HPDE6-E6E7 (cell line): ENCODE measurements at regions not wholly inside any gene's neighbourhood (a gene's known extent, or its start where the extent isn't known, plus 50 kb on each side); places are given as distances from the start of the nearest gene placed in this dataset.
"Not testable (repeated sequence)": the region's sequence is repeated elsewhere in the genome, so short reads cannot be mapped to it uniquely, and the experiment has no call there.

ENCODE experiments used
- DNase-seq: peaks from one replicate; pipeline ENCODE4 v3.0.0; 2011; ENCODE audit warnings: missing footprints; ENCODE audit errors: extremely low spot score

- peak; percentile 52 for DNase-seq
These were observed 408.3 kb downstream of the NUP35 start for GRCh38 chr2:183532514-183532913.

DNA sequence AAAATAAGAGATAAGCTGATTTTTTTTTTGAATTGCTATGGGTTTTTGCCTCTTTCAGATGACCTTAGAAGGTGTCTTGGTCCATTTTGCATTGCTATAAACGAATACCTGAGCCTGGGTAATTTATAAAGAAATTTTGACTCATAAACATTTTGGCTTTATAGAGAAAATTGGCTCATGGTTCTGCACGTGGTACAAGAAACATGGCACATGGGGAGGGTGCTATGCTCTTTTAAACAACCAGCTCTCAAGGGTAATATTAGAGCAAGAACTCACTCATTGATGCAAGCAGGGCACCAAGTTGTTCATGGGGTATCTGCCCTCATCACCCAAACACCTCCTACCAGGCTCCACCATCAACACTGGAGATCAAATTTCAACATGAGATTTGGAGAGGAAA is 408.8 kb downstream of the NUP35 start:
- DNase-seq, result no peak

GRCh38 chr2:183536290-183536689 is 412.0 kb downstream of the NUP35 start:
- no peak for DNase-seq

GRCh38 chr2:183536714-183537113 is 412.5 kb downstream of the NUP35 start:
- DNase-seq, result no peak

GRCh38 chr2:183541766-183542165 is 417.5 kb downstream of the NUP35 start:
- peak; percentile 7 for DNase-seq

GRCh38 chr2:183542606-183543005 is 418.4 kb downstream of the NUP35 start:
- DNase-seq, result no peak

DNA sequence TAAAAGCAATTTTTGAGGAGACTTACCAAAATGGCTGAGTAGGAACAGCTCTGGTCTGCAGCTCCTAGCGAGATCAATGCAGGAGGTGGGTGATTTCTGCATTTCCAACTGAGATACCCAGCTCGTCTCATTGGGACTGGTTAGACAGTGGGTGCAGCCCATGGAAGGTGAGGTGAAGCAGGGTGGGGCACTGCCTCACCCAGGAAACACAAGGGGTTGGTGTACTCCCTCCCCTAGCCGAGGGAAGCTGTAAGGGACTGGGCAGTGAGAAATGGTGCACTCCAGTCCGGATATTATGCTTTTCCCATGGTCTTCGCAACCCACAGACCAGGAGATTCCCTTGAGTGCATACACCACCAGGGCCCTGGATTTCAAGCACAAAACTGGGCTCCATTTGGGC is 419.0 kb downstream of the NUP35 start:
- no peak for DNase-seq

DNA sequence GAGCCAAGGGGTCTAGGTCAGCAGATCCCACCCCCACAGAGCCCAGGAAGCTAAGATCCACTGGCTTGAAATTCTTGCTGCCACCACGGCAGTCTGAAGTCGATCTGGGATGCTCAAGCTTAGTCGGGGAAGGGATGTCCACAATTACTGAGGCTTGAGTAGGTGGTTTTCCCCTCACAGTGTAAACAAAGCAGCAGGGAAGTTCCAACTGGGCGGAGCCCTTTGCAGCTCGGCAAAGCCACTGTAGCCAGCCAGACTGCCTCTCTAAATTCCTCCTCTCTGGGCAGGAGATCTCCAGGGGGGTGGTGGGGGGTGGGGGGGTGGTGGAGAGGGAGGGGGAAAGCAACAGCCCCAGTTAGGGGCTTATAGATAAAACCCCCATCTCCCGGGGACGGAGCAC is 419.5 kb downstream of the NUP35 start:
- DNase-seq, result no peak

DNA sequence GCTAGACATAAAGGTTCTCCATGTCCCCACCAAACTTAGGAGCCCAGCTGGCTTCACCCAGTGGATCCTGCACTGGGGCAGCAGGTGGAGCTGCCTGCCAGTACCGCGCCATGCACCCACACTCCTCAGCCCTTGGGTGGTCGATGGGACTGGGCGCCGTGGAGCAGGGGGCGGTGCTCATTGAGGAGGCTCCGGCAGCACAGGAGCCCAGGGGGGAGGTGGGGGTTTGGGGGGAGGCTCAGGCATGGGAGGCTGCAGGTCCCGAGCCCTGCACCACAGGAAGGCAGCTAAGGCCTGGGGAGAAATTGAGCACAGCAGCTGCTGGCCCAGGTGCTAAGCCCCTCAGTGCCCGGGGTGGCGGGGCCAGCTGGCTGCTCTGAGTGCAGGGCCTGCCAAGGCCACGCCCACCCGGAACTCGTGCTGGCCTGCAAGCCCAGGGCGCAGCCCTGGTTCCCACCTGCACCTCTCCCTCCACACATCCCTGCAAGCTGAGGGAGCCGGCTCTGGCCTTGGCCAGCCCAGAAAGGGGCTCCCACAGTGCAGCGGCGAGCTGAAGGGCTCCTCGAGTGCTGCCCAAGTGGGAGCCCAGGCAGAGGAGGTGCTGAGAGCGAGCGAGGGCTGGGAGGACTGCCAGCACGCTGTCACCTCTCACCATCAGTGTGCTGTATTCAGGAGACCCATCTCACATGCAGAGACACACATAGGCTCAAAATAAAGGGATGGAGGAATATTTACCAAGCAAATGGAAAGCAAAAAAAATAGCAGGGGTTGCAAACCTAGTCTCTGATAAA is 422.5 kb downstream of the NUP35 start:
- DNase-seq, result not testable (repeated sequence)

- DNase-seq, result no peak
These were observed 428.5 kb downstream of the NUP35 start for GRCh38 chr2:183552716-183553115.

- DNase-seq, result no peak
These were observed 440.5 kb downstream of the NUP35 start for GRCh38 chr2:183564726-183565125.

DNA sequence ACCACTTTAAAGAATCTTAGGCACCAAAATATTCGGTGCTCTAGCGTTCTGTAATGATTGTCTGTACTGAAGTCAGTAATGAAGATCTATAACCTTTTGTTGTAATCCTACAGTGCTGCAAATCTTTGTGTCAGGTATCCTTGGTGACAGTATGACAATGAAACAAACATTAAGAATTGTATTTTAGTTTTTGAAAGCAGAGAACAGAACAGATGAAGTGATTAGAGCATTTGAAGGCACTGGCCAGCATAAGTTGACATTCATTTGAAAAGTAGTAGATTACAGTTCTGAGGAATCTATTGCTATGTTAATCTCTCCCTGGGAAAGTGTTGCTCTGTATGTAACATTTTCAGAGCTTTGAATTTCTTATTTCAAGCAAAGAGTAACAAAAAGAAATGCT is 451.2 kb downstream of the NUP35 start:
- DNase-seq, result no peak

- DNase-seq, result no peak
These were observed 455.4 kb downstream of the NUP35 start for GRCh38 chr2:183579686-183580085.

GRCh38 chr2:183592271-183592670 is 468.0 kb downstream of the NUP35 start:
- DNase-seq, result no peak

- DNase-seq, result no peak
These were observed 469.9 kb downstream of the NUP35 start for GRCh38 chr2:183594150-183594549.

DNA sequence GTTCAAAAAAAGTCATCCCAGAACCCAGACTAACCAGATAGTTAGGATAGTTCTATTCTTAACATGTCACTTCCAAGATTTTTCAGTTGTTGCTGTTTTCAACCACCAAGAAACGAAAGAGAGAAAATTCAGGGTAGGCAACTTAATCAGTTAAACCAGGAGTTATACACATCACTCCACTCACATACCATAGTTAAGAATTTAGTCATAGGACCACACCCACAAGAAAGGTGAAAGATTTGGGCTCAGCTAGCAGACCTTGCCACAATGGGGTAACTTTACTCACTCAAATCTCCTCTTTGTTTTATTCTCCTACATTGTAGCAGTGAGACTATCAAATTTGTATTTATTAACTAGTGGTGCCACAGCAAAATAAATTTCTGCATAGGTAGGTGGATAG is 473.6 kb downstream of the NUP35 start:
- DNase-seq, result no peak

GRCh38 chr2:183604065-183604464 is 479.8 kb downstream of the NUP35 start:
- no peak for DNase-seq

- DNase-seq, result no peak
These were observed 481.2 kb downstream of the NUP35 start for GRCh38 chr2:183605440-183605839.

- DNase-seq, result no peak
These were observed 481.9 kb downstream of the NUP35 start for GRCh38 chr2:183606022-183606717.

- DNase-seq, result no peak
These were observed 482.5 kb downstream of the NUP35 start for GRCh38 chr2:183606718-183607085.

DNA sequence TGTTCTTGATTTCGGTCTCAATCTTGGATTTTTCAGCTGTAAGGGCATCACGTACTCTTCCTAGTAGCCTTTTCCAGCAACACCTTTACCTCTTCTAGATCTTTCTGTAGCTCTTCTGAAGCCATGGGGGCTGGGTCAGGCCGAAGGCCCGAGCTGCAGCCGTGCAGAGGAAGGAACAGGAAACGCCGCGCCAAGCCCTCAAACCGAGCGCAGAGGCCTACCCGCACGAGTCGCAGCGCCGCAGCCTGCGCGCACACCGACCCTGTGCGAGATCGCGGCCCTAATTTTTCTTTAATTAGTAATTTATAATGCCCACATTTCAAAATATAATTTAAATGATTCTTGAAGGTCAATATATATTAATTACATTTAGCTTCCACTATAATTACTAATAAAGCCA is 483.8 kb downstream of the NUP35 start:
- no peak for DNase-seq

DNA sequence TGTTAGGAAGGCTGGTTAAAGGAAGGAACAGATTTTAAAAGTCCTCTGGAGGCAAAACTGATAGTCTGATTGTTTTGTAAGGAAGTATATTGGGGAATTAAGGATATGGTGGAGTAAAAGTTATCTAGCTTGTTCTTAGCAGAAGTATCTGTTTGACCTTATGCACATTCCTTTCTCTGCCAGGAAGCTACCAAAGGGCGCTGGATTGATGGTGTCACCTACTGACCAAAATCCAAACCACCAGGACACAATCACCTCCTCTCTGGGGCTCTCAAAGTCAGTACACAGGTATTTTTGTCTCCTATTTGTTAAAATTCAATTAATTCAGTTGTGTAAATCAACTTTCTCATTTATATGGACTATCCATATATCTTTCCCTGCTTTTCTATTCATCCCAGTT is 484.5 kb downstream of the NUP35 start:
- no peak for DNase-seq

DNA sequence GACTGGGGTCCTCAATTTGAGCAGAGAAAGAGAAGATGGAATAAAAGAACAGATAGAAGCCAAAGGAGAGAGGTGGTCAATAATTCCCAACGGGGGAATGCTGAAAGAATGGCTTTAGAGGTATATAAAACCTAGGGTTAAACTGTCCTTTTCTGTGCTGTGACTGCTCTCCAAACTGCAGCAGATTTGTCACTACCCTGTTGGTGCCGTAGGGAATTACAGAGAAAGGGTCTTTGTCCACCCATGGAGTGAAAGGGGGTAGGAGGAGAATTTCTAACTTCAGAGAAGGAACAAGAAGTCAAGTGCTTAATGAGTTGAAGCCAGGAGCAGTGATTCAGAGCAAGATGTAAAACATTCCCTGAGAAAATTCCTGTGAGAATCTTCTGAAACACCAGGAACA is 486.5 kb downstream of the NUP35 start:
- no peak for DNase-seq
